OCI-LY7 (cell line): ENCODE measurements at regions not wholly inside any gene's neighbourhood (a gene's known extent, or its start where the extent isn't known, plus 50 kb on each side); places are given as distances from the start of the nearest gene placed in this dataset.
"Not testable (repeated sequence)": the region's sequence is repeated elsewhere in the genome, so short reads cannot be mapped to it uniquely, and the experiment has no call there.

Source experiments
- BruUV-seq: library from RNA; stranded (reverse); fragments of 400-500 nt; replicated peaks from 2 replicates; lab custom pipeline; 2021; lab: Mats Ljungman, UMichigan
- CTCF ChIA-PET: fragments of 300-600 bp; sonication (Branson Sonifier 250); formaldehyde crosslinking; loops from one replicate; lab custom pipeline; 2022; ENCODE audit warnings: antibody characterized with exemption; ENCODE audit not compliant: unreplicated experiment; lab: Charles Lee
- POLR2A ChIA-PET: fragments of 300-600 bp; sonication (Branson Sonifier 250); formaldehyde crosslinking; loops from one replicate; lab custom pipeline; 2022; ENCODE audit warnings: antibody characterized with exemption; lab: Charles Lee
- DNase-seq: peaks from one replicate; pipeline ENCODE4 v3.0.0-alpha.2; 2015; ENCODE audit warnings: low spot score
- H2AFZ ChIP-seq: fragments of 200-600 bp; sonication (generic), shearing (Covaris generic); 2 replicates; pipeline ENCODE4 v1.6.1; 2014; ENCODE audit warnings: mild to moderate bottlenecking, antibody characterized with exemption, low read length, moderate library complexity
- H3K27ac ChIP-seq: fragments of 200-600 bp; sonication (generic); 2 replicates; pipeline ENCODE4 v1.5.1; 2014; ENCODE audit warnings: mixed run types, low read depth, mild to moderate bottlenecking, moderate library complexity, low read length, inconsistent platforms; ENCODE audit not compliant: poor library complexity, severe bottlenecking
- H3K36me3 ChIP-seq: fragments of 200-600 bp; sonication (generic); 2 replicates; pipeline ENCODE4 v1.6.1; 2014; ENCODE audit warnings: mild to moderate bottlenecking, antibody characterized with exemption, low read length, moderate library complexity, mixed read lengths; ENCODE audit not compliant: insufficient read depth
- H3K4me1 ChIP-seq: fragments of 200-600 bp; sonication (generic); 2 replicates; pipeline ENCODE4 v1.5.1; 2014; ENCODE audit warnings: mild to moderate bottlenecking, low read length; ENCODE audit not compliant: insufficient read depth, poor library complexity, severe bottlenecking
- H3K4me2 ChIP-seq: fragments of 200-600 bp; sonication (generic); 2 replicates; pipeline ENCODE4 v1.6.1; 2014; ENCODE audit warnings: mild to moderate bottlenecking, low read length
- H3K4me3 ChIP-seq: fragments of 200-600 bp; sonication (generic); 2 replicates; pipeline ENCODE4 v1.5.1; 2014; ENCODE audit warnings: mild to moderate bottlenecking, low read depth, low read length; ENCODE audit not compliant: poor library complexity, severe bottlenecking
- H3K79me2 ChIP-seq: fragments of 200-600 bp; sonication (generic); 2 replicates; pipeline ENCODE4 v1.6.1; 2016; ENCODE audit warnings: low read depth, mild to moderate bottlenecking, low read length, moderate library complexity, mixed read lengths; ENCODE audit not compliant: insufficient read depth
- H3K9me2 ChIP-seq: fragments of 200-600 bp; sonication (generic); 2 replicates; pipeline ENCODE4 v1.6.1; 2016; ENCODE audit warnings: mild to moderate bottlenecking, low read length, mixed read lengths; ENCODE audit not compliant: insufficient read depth
- H3K9me3 ChIP-seq: fragments of 200-600 bp; sonication (generic); 2 replicates; pipeline ENCODE4 v1.6.1; 2014; ENCODE audit warnings: mild to moderate bottlenecking, mixed run types, low read length, mixed read lengths
- H4K20me1 ChIP-seq: fragments of 200-600 bp; sonication (generic); 2 replicates; pipeline ENCODE4 v1.6.1; 2014; ENCODE audit warnings: mild to moderate bottlenecking, antibody characterized with exemption, low read length, moderate library complexity, mixed read lengths; ENCODE audit not compliant: insufficient read depth
- CTCF ChIP-seq: fragments of 200-600 bp; sonication (generic); conservative IDR thresholded peaks from 2 replicates; pipeline ENCODE4 v1.5.1; 2014; ENCODE audit warnings: mild to moderate bottlenecking, antibody characterized with exemption, low read length, moderate library complexity, mixed read lengths
- EZH2phosphoT487 ChIP-seq: fragments of 200-600 bp; sonication (generic); IDR thresholded peaks from 2 replicates; pipeline ENCODE4 v1.6.1; 2018; ENCODE audit warnings: low read depth, borderline replicate concordance, mild to moderate bottlenecking, mixed run types, antibody characterized with exemption, low read length, moderate library complexity, mixed read lengths
- intact Hi-C: fragments of 100-400 bp; cut with micrococcal nuclease; formaldehyde crosslinking; loops from one replicate; pipeline ENCODE4 v1.10.0; 2022; ENCODE audit not compliant: unreplicated experiment

- Histone ChIP-seq H3K9me2 (no peaks in the 10 kb centered on the region), H3K4me1 (no peaks in the 10 kb centered on the region), H3K36me3 (no peaks in the 10 kb centered on the region), H2AFZ (no peak overlapping the region), H3K27ac (no peak overlapping the region), H3K4me3 (no peak overlapping the region), H3K9me3 (no peaks in the 10 kb centered on the region), H3K79me2 (no peaks in the 10 kb centered on the region), H4K20me1 (no peaks in the 10 kb centered on the region), H3K4me2 (no peak overlapping the region)
- TF ChIP-seq EZH2phosphoT487 = no peak
- TF ChIP-seq CTCF = no peak
- ChIA-PET POLR2A (no interaction called here), CTCF (no interaction called here)
- no TSS peak for BruUV-seq
- intact Hi-C loops = no loop called here
- DNase-seq = no peak
Measured at GRCh38 chr14:40630471-40630870, 976.2 kb upstream of the LRFN5 start.

GRCh38 chr14:40629551-40630137, 977.0 kb upstream of the LRFN5 start:
- H3K9me2 ChIP-seq, DNase-seq, intact Hi-C loops, H3K27ac ChIP-seq, POLR2A ChIA-PET, H4K20me1 ChIP-seq, H3K4me2 ChIP-seq, CTCF ChIA-PET, H2AFZ ChIP-seq, H3K4me1 ChIP-seq, H3K79me2 ChIP-seq, H3K4me3 ChIP-seq, BruUV-seq, H3K36me3 ChIP-seq, H3K9me3 ChIP-seq: not testable (repeated sequence)

GRCh38 chr14:40629144-40629543, 977.5 kb upstream of the LRFN5 start:
- Histone ChIP-seq H3K4me1 (no peaks in the 10 kb centered on the region), H3K4me3 (no peak overlapping the region), H3K9me3 (no peaks in the 10 kb centered on the region), H3K27ac (no peak overlapping the region), H3K36me3 (no peaks in the 10 kb centered on the region), H3K4me2 (no peak overlapping the region), H4K20me1 (no peaks in the 10 kb centered on the region), H3K9me2 (no peaks in the 10 kb centered on the region), H3K79me2 (no peaks in the 10 kb centered on the region), H2AFZ (no peak overlapping the region)
- no TSS peak for BruUV-seq
- TF ChIP-seq CTCF = no peak
- ChIA-PET CTCF (no interaction called here), POLR2A (no interaction called here)
- no peak for DNase-seq
- intact Hi-C loops = no loop called here
